ENCODE measurements at regions not wholly inside any gene's neighbourhood (a gene's known extent, or its start where the extent isn't known, plus 50 kb on each side); places are given as distances from the start of the nearest gene placed in this dataset.

GRCh38 chr2:224220586-224221255 lies 181.2 kb downstream of the FAM124B start:
- intact Hi-C loops (cut with micrococcal nuclease; ENCODE audit: unreplicated experiment) (no loop called here), in situ Hi-C loops (cut with MboI) (no loop called here)
- TF ChIP-seq E2F4 (IDR thresholded peaks at IDR 0.05; ENCODE audit: low read depth, low read length) = no peak
- peak; percentile 35; the same call in 1 of the 2 replicates for TF ChIP-seq JUNB (IDR thresholded peaks at IDR 0.05)
- ChIA-PET RAD21 (ENCODE audit: unreplicated experiment) (no interaction called here), POLR2A (no interaction called here), SMC1A (ENCODE audit: uncharacterized antibody, unreplicated experiment) (no interaction called here), CTCF (interaction anchor here (0.6 kb wide), 1 partner anchor 81 kb away, joined by 3 read pairs; no protein-coding TSS in a partner anchor)
- Histone ChIP-seq H3K4me3 (no peak overlapping the region), H3K36me3 (ENCODE audit: control insufficient read depth in 2 of 2, insufficient read depth in 2 of 2, low read length in 1 of 2) (no peaks in the 10 kb centered on the region), H2AFZ (ENCODE audit: control insufficient read depth, low read depth, low read length) (no peak overlapping the region), H3K27ac (ENCODE audit: control insufficient read depth, insufficient read depth) (no peak overlapping the region), H3K27me3 (replicated peaks in 1 of 2; ENCODE audit: control insufficient read depth in 2 of 2, insufficient read depth in 2 of 2, low read length in 1 of 2) (no peaks in the 10 kb centered on the region), H3K9ac (ENCODE audit: control insufficient read depth, insufficient read depth, low read length) (no peak overlapping the region), H3K4me1 (ENCODE audit: control insufficient read depth, insufficient read depth, low read length) (no peaks in the 10 kb centered on the region), H3K9me3 (replicated peaks; ENCODE audit: control insufficient read depth, insufficient read depth, low read length) (no peaks in the 10 kb centered on the region), H4K20me1 (ENCODE audit: control insufficient read depth, insufficient read depth) (no peaks in the 10 kb centered on the region), H3K4me2 (ENCODE audit: control insufficient read depth, insufficient read depth) (no peak overlapping the region), H3K79me2 (ENCODE audit: control insufficient read depth, insufficient read depth, low read length) (no peaks in the 10 kb centered on the region)
- no peak for FAIRE-seq
- no peak for DNase-seq (ENCODE audit: low read depth, low spot score)
- BruUV-seq (replicated peaks) = no TSS peak
- WGBS (ENCODE audit: insufficient coverage, insufficient replicate concordance, low lambda C conversion rate, missing lambda C conversion rate) = 4% methylated on average over 4 of the region's 4 CpGs
- ATAC-seq = no peak

GRCh38 chr2:224219781-224220180 lies 180.7 kb upstream of the SERPINE2 start:
- Histone ChIP-seq H3K4me1 (ENCODE audit: control insufficient read depth, insufficient read depth, low read length) (no peaks in the 10 kb centered on the region), H3K4me2 (ENCODE audit: control insufficient read depth, insufficient read depth) (no peak overlapping the region), H2AFZ (ENCODE audit: control insufficient read depth, low read depth, low read length) (no peak overlapping the region), H3K27ac (ENCODE audit: control insufficient read depth, insufficient read depth) (no peak overlapping the region), H4K20me1 (ENCODE audit: control insufficient read depth, insufficient read depth) (no peaks in the 10 kb centered on the region), H3K4me3 (no peak overlapping the region), H3K79me2 (ENCODE audit: control insufficient read depth, insufficient read depth, low read length) (no peaks in the 10 kb centered on the region), H3K27me3 (replicated peaks in 1 of 2; ENCODE audit: control insufficient read depth in 2 of 2, insufficient read depth in 2 of 2, low read length in 1 of 2) (no peaks in the 10 kb centered on the region), H3K9ac (ENCODE audit: control insufficient read depth, insufficient read depth, low read length) (no peak overlapping the region), H3K9me3 (replicated peaks; ENCODE audit: control insufficient read depth, insufficient read depth, low read length) (no peaks in the 10 kb centered on the region), H3K36me3 (ENCODE audit: control insufficient read depth in 2 of 2, insufficient read depth in 2 of 2, low read length in 1 of 2) (no peaks in the 10 kb centered on the region)
- intact Hi-C loops (cut with micrococcal nuclease; ENCODE audit: unreplicated experiment) = no loop called here
- POLR2A ChIA-PET = no interaction called here
- CTCF ChIA-PET = no interaction called here
- WGBS (ENCODE audit: insufficient coverage, insufficient replicate concordance, low lambda C conversion rate, missing lambda C conversion rate) = 14% methylated on average over 5 of the region's 5 CpGs
- ATAC-seq (no peak), DNase-seq (ENCODE audit: low read depth, low spot score) (no peak), FAIRE-seq (no peak)
- RAD21 ChIA-PET (ENCODE audit: unreplicated experiment) = no interaction called here
- SMC1A ChIA-PET (ENCODE audit: uncharacterized antibody, unreplicated experiment) = no interaction called here
- BruUV-seq (replicated peaks) = no TSS peak
- TF ChIP-seq YBX1 (IDR thresholded peaks at IDR 0.05) (no peak), NRF1 (conservative IDR thresholded peaks at IDR 0.05; ENCODE audit: low read depth, low read length) (no peak), SREBF2 (IDR thresholded peaks at IDR 0.05; ENCODE audit: low read length) (no peak), CEBPB (IDR thresholded peaks at IDR 0.05; ENCODE audit: borderline replicate concordance in 1 of 2, low read depth in 2 of 2, low read length in 2 of 2) (no peak), SMC3 (IDR thresholded peaks at IDR 0.05; ENCODE audit: borderline replicate concordance, low read length) (no peak), E2F8 (IDR thresholded peaks at IDR 0.05; ENCODE audit: low read depth, partially characterized antibody) (no peak), KDM1A (IDR thresholded peaks at IDR 0.05; ENCODE audit: borderline replicate concordance) (no peak), TARDBP (IDR thresholded peaks at IDR 0.05; ENCODE audit: borderline replicate concordance) (no peak), POLR2AphosphoS5 (IDR thresholded peaks at IDR 0.05; ENCODE audit: low read length) (no peak)
- in situ Hi-C loops (cut with MboI) = no loop called here

All from GM12878 (cell line).